ENCODE measurements at regions not wholly inside any gene's neighbourhood (a gene's known extent, or its start where the extent isn't known, plus 50 kb on each side); places are given as distances from the start of the nearest gene placed in this dataset.

GRCh38 chr18:1998121-1998520 lies 573.2 kb downstream of the METTL4 start:
- TF ChIP-seq CTCF (IDR thresholded peaks at IDR 0.05; ENCODE audit: insufficient read depth, low read depth, low read length), result no peak
- H3K4me3 ChIP-seq (ENCODE audit: low read depth, low read length), result no peak overlapping the region
- no peak for DNase-seq (ENCODE audit: low read depth)

GRCh38 chr18:1999387-1999786 lies 571.9 kb downstream of the METTL4 start:
- DNase-seq (ENCODE audit: low read depth), result no peak
- TF ChIP-seq CTCF (IDR thresholded peaks at IDR 0.05; ENCODE audit: insufficient read depth, low read depth, low read length), result no peak
- H3K4me3 ChIP-seq (ENCODE audit: low read depth, low read length), result no peak overlapping the region

GRCh38 chr18:2002151-2002550 lies 569.2 kb downstream of the METTL4 start:
- TF ChIP-seq CTCF (IDR thresholded peaks at IDR 0.05; ENCODE audit: insufficient read depth, low read depth, low read length), result no peak
- no peak for DNase-seq (ENCODE audit: low read depth)
- no peak overlapping the region for H3K4me3 ChIP-seq (ENCODE audit: low read depth, low read length)

GRCh38 chr18:2002604-2003003 lies 568.7 kb downstream of the METTL4 start:
- no peak overlapping the region for H3K4me3 ChIP-seq (ENCODE audit: low read depth, low read length)
- no peak for DNase-seq (ENCODE audit: low read depth)
- no peak for TF ChIP-seq CTCF (IDR thresholded peaks at IDR 0.05; ENCODE audit: insufficient read depth, low read depth, low read length)

GRCh38 chr18:2009942-2010697 lies 561.2 kb downstream of the METTL4 start:
- H3K4me3 ChIP-seq (ENCODE audit: low read depth, low read length), result no peak overlapping the region
- DNase-seq (ENCODE audit: low read depth), result no peak
- no peak for TF ChIP-seq CTCF (IDR thresholded peaks at IDR 0.05; ENCODE audit: insufficient read depth, low read depth, low read length)

- no peak for DNase-seq (ENCODE audit: low read depth)
- no peak overlapping the region for H3K4me3 ChIP-seq (ENCODE audit: low read depth, low read length)
- TF ChIP-seq CTCF (IDR thresholded peaks at IDR 0.05; ENCODE audit: insufficient read depth, low read depth, low read length), result no peak
These were observed 544.3 kb downstream of the METTL4 start for GRCh38 chr18:2027016-2027415.

GRCh38 chr18:2027756-2028155 lies 543.5 kb downstream of the METTL4 start:
- DNase-seq (ENCODE audit: low read depth), result no peak
- no peak overlapping the region for H3K4me3 ChIP-seq (ENCODE audit: low read depth, low read length)
- TF ChIP-seq CTCF (IDR thresholded peaks at IDR 0.05; ENCODE audit: insufficient read depth, low read depth, low read length), result no peak

Measured in fibroblast of villous mesenchyme (primary cell).